Left ventricle myocardium inferior (tissue), 1 donor: ENCODE measurements at regions not wholly inside any gene's neighbourhood (a gene's known extent, or its start where the extent isn't known, plus 50 kb on each side); places are given as distances from the start of the nearest gene placed in this dataset.

Experiments
- DNase-seq: peaks from one replicate; pipeline ENCODE4 v3.0.0-alpha.2; 2020
- H3K27ac ChIP-seq: fragments of 200-600 bp; replicated peaks from 2 replicates; pipeline ENCODE4 v1.8.0; 2021
- H3K27me3 ChIP-seq: fragments of 200-600 bp; 2 replicates; pipeline ENCODE4 v1.8.0; 2021; ENCODE audit warnings: low read depth
- H3K36me3 ChIP-seq: fragments of 200-600 bp; 2 replicates; pipeline ENCODE4 v1.8.0; 2021
- H3K4me1 ChIP-seq: fragments of 200-600 bp; 2 replicates; pipeline ENCODE4 v1.8.0; 2021
- H3K4me3 ChIP-seq: fragments of 200-600 bp; 2 replicates; pipeline ENCODE4 v1.8.0; 2021; ENCODE audit warnings: mild to moderate bottlenecking, moderate library complexity
- H3K9me3 ChIP-seq: fragments of 200-600 bp; replicated peaks from 2 replicates; pipeline ENCODE4 v1.8.0; 2021
- intact Hi-C: fragments of 100-400 bp; cut with micrococcal nuclease; formaldehyde crosslinking; loops from one replicate; pipeline ENCODE4 v1.11.0; 2022
- TF ChIP-seq, protein P1 (sequence below): fragments of 200-600 bp; IDR thresholded peaks from 2 replicates; pipeline ENCODE4 v1.8.0; 2021; ENCODE audit warnings: antibody characterized with exemption, mild to moderate bottlenecking, borderline replicate concordance
- donor health status: DM: no; HTN: yes; CAD: no; lungs with severe emphysema.

DNA sequence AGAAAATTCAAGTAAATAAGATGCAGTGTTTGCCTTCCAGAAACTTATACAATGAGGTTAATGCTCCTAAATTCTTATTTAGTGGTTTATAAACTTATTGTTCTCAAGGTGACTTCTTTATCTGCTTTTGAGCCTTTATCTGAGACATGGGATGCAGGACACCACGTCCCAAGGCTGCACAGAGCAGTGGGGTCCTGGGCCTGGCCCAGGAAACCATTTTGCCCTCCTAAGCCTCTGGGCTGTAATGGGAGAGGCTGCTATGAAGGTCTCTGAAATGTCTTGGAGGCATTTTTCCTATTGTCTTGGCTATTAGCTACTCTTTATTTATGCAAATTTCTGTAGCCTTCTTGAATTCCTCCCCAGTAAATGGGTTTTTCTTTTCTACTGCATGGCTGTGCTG lies 652.6 kb upstream of the SETBP1 start:
- Histone ChIP-seq H3K27me3 (no peaks in the 10 kb centered on the region), H3K36me3 (no peaks in the 10 kb centered on the region), H3K4me3 (no peak overlapping the region), H3K27ac (no peak overlapping the region), H3K9me3 (peaks cover 6% of the 10 kb centered on the region), H3K4me1 (peaks cover 8% of the 10 kb centered on the region)
- no peak for DNase-seq
- intact Hi-C loops: no loop called here
- TF ChIP-seq, protein P1, sequence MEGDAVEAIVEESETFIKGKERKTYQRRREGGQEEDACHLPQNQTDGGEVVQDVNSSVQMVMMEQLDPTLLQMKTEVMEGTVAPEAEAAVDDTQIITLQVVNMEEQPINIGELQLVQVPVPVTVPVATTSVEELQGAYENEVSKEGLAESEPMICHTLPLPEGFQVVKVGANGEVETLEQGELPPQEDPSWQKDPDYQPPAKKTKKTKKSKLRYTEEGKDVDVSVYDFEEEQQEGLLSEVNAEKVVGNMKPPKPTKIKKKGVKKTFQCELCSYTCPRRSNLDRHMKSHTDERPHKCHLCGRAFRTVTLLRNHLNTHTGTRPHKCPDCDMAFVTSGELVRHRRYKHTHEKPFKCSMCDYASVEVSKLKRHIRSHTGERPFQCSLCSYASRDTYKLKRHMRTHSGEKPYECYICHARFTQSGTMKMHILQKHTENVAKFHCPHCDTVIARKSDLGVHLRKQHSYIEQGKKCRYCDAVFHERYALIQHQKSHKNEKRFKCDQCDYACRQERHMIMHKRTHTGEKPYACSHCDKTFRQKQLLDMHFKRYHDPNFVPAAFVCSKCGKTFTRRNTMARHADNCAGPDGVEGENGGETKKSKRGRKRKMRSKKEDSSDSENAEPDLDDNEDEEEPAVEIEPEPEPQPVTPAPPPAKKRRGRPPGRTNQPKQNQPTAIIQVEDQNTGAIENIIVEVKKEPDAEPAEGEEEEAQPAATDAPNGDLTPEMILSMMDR: no peak

DNA sequence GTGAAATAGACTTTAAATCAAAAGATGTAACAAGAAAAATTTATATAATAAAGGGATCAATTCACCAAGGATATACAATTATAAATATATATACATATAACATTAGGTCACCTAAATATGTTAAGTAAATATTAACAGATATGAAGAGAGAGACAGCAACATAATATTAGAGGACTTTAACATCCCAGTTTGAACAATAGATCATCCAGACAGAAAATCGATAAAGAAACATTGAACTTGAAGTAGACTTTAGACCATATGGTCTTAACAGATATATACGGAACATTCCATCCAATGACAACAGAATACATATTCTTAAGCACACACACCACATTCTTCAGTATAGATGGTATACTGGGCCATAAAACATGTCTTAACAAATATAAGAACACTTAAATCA lies 649.6 kb upstream of the SETBP1 start:
- intact Hi-C loops: no loop called here
- Histone ChIP-seq H3K27me3 (no peaks in the 10 kb centered on the region), H3K4me1 (no peaks in the 10 kb centered on the region), H3K9me3 (peaks cover 6% of the 10 kb centered on the region), H3K4me3 (no peak overlapping the region), H3K36me3 (no peaks in the 10 kb centered on the region), H3K27ac (no peak overlapping the region)
- TF ChIP-seq, protein P1: no peak
- no peak for DNase-seq

DNA sequence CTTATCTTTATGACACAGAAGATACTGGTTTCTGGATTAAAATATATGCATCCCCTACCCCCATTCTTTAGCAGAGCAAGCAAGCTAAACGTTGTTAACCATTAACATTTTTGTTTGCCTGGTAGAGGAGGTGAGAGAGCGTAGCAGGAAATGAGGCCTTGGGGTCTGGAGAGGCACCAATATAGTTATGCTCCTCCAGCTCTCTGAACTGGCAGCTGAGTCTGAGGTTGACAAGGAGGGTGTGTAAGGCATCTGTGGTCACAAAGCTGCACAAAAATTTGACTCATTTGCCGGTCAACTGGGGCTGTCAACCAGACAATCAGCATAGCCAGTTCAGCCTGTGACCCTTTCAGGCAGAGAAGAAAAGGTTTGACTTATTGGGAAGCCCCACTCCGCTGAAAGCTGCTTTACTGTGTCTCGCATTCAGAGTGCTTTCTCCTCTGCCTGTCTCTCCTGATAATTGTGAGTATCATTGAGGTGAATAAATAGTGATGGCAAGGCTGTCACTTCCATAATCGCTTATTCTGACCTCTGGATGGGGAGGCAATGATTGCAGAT lies 647.5 kb upstream of the SETBP1 start:
- no peak overlapping the region for H3K27ac ChIP-seq
- intact Hi-C loops: no loop called here
- TF ChIP-seq, protein P1: no peak

DNA sequence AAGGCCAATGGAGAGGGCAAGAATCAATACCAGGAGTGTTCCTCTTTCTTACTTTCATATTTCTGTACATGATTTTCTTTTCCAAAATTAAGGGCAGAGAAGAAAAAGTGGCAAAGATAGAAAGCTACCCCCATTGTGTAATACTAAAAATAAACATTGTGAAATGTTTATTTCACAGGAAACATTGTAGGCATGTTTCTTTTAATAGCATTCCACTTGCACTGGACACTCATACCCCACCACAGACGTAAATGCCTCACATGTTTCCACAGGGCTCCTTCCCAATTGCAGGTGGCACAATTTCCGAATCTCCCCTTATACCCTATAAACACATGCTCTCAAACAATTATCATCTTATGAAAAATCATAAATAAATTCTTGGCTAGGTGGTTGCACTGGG lies 645.1 kb upstream of the SETBP1 start:
- no peaks in the 10 kb centered on the region for H3K4me1 ChIP-seq
- intact Hi-C loops: no loop called here
- H3K9me3 ChIP-seq: no peaks in the 10 kb centered on the region
- H3K27me3 ChIP-seq: no peaks in the 10 kb centered on the region
- H3K27ac ChIP-seq: no peak overlapping the region
- TF ChIP-seq, protein P1: no peak
- DNase-seq: no peak
- no peaks in the 10 kb centered on the region for H3K36me3 ChIP-seq
- H3K4me3 ChIP-seq: no peak overlapping the region

More for the DNA sequence above, 647.5 kb upstream of the SETBP1 start:
- no peaks in the 10 kb centered on the region for H3K4me1 ChIP-seq
- H3K9me3 ChIP-seq: peaks cover 3% of the 10 kb centered on the region
- no peak overlapping the region for H3K4me3 ChIP-seq
- H3K27me3 ChIP-seq: no peaks in the 10 kb centered on the region
- no peak for DNase-seq
- no peaks in the 10 kb centered on the region for H3K36me3 ChIP-seq

DNA sequence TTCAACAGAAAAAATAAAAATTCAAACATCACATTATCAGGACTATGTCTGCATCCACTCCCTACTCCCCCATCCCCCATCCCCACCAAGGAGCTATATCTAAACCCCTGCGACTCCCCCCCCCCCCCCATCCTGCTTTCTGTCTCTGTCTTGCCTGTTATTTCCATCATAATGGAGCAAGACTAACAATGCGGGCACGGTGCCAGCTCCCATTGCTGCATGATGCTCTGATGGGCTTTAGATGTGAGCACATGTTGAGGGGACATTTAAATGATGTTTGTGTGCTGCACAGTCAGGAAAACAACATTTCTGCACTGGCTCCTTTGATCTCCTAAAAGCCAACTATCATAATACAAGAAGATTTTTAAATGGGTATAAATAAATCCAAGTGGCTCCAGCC lies 644.2 kb upstream of the SETBP1 start:
- peak; percentile 17 for DNase-seq
- intact Hi-C loops: no loop called here
- Histone ChIP-seq H3K27ac (no peak overlapping the region), H3K9me3 (no peaks in the 10 kb centered on the region), H3K4me3 (no peak overlapping the region), H3K4me1 (no peaks in the 10 kb centered on the region), H3K36me3 (no peaks in the 10 kb centered on the region), H3K27me3 (no peaks in the 10 kb centered on the region)
- TF ChIP-seq, protein P1: no peak
